ENCODE measurements at regions not wholly inside any gene's neighbourhood (a gene's known extent, or its start where the extent isn't known, plus 50 kb on each side); places are given as distances from the start of the nearest gene placed in this dataset.
"Not testable (repeated sequence)": the region's sequence is repeated elsewhere in the genome, so short reads cannot be mapped to it uniquely, and the experiment has no call there.

DNA sequence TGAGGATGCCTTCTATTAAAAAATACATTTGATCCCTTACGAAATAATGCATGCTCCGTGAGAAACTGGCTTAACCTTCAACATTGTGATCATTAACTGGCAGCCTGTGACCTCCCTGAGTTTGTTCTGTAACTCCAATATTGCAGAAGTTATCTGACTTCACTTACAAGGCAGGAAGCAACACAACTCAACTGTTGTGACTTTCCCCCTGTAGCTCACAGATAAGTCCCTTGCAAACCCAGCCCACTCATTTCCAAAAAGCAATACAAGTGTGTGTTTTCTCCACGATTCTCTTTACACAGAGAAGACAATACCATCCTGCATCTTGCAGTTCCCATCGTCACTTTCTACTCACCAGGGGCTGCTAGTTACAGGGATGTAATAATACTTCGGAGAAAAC lies 304.7 kb upstream of the TMEM132C start:
- Histone ChIP-seq H3K9me3 (ENCODE audit: control insufficient read depth, insufficient read depth, low read length) (no peaks in the 10 kb centered on the region), H3K9ac (ENCODE audit: low read depth, low read length) (no peak overlapping the region), H3K36me3 (ENCODE audit: insufficient read depth, low read length) (no peaks in the 10 kb centered on the region)

DNA sequence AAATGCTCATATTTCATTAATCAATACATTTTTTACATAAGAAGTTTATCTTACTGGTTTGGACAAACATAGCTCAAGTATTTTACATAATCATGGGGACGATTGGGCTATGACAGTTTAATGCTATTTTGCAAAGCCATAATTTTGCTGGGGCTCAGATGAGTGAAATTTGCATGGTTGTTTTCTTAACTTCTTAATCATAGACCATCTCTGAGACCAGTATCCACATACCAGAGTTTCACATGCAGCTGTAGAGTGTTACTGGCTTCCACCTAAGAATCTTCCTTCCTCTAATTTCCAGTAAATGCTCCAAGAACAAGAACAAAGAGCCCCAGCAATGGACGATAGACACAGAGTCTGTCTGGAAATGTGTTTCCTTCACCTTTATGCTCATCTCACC lies 303.0 kb upstream of the TMEM132C start:
- Histone ChIP-seq H3K36me3 (ENCODE audit: insufficient read depth, low read length) (no peaks in the 10 kb centered on the region), H3K9ac (ENCODE audit: low read depth, low read length) (no peak overlapping the region), H3K4me1 (ENCODE audit: insufficient read depth, low read length) (no peaks in the 10 kb centered on the region), H3K9me3 (ENCODE audit: control insufficient read depth, insufficient read depth, low read length) (no peaks in the 10 kb centered on the region)

More for the DNA sequence above, 304.7 kb upstream of the TMEM132C start:
- H3K4me1 ChIP-seq (ENCODE audit: insufficient read depth, low read length): no peaks in the 10 kb centered on the region

DNA sequence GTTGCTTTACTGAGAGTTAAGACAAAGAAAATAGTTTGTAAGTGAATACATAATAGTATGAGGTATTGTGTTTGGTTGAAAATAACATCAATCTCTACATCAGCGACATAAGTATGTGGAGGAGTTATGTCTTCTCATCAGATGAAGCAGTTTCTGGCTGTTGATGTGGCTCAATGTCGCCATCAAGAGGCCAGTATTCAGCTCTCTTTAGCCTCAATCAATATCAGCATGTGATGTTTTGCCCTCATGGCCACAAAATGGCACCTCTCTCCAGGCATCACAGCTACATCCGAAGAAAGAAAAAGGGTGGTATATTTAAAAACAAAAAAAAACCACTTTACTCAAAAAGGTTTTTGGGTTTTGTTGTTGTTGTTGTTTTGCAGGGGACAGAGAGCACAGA lies 302.3 kb upstream of the TMEM132C start:
- Histone ChIP-seq H3K9ac (ENCODE audit: low read depth, low read length) (no peak overlapping the region), H3K9me3 (ENCODE audit: control insufficient read depth, insufficient read depth, low read length) (no peaks in the 10 kb centered on the region)

DNA sequence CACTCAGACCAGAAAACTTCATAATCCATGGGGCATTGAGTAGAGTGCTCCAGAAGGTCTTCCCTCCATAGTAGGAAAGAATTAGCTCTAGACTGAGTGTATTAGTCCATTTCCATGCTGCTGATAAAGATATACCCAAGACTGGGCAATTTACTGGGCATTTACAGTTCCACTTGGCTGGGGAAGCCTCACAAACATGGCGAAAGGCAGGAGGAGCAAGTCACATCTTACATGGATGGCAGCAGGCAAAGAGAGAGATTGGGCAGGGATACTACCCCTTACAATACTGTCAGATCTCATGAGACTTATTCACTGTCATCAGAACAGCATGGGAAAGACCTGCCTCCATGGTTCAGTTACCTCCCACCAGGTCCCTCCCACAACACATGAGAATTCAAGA lies 300.6 kb upstream of the TMEM132C start:
- Histone ChIP-seq H3K4me1 (ENCODE audit: insufficient read depth, low read length) (no peaks in the 10 kb centered on the region), H3K9ac (ENCODE audit: low read depth, low read length) (no peak overlapping the region), H3K36me3 (ENCODE audit: insufficient read depth, low read length) (no peaks in the 10 kb centered on the region), H3K9me3 (ENCODE audit: control insufficient read depth, insufficient read depth, low read length) (no peaks in the 10 kb centered on the region)

More for the DNA sequence above, 302.3 kb upstream of the TMEM132C start:
- Histone ChIP-seq H3K36me3 (ENCODE audit: insufficient read depth, low read length) (no peaks in the 10 kb centered on the region), H3K4me1 (ENCODE audit: insufficient read depth, low read length) (no peaks in the 10 kb centered on the region)

DNA sequence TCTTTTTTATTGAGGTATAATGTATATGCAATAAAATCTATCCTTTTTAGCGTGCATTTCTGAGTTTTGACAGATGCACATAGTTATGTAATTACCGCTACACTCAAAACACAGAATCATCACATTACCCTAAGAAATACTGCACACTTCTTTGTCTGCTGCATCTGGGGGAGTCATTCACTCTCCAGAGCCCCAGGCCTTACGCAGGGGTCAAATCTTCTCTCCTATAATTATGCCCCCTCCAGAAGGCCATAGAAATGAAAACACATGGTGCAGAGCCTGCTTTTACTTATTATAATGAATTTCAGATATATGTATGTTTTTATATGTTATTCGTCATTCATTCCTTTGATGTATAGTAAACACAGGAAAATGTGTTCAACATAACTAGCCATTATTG lies 296.5 kb upstream of the TMEM132C start:
- H3K9ac ChIP-seq (ENCODE audit: low read depth, low read length): no peak overlapping the region
- no peaks in the 10 kb centered on the region for H3K9me3 ChIP-seq (ENCODE audit: control insufficient read depth, insufficient read depth, low read length)
- no peaks in the 10 kb centered on the region for H3K36me3 ChIP-seq (ENCODE audit: insufficient read depth, low read length)
- no peaks in the 10 kb centered on the region for H3K4me1 ChIP-seq (ENCODE audit: insufficient read depth, low read length)

DNA sequence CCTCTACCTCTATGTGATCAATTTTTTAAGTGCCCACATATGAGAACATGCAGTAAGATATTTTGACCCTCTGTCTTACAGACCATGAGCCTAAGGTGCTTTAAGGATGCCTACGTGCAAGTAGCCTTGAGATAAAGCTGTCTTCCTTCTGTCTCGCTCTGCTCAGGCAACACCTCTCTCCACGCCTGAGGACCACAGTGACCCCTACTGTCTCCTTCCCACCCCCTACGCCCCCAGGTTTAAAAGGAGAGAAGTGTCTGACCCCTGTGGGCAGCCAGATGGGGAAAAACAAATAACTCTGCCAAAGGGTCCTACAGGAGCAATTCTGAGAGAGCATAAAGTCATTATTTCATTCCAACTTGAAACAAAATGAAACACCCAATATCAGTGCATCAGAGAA lies 286.4 kb upstream of the TMEM132C start:
- Histone ChIP-seq H3K4me1 (ENCODE audit: insufficient read depth, low read length) (no peaks in the 10 kb centered on the region), H3K9ac (ENCODE audit: low read depth, low read length) (no peak overlapping the region), H3K9me3 (ENCODE audit: control insufficient read depth, insufficient read depth, low read length) (no peaks in the 10 kb centered on the region; the same call in 1 of the 2 replicates), H3K36me3 (ENCODE audit: insufficient read depth, low read length) (no peaks in the 10 kb centered on the region)

DNA sequence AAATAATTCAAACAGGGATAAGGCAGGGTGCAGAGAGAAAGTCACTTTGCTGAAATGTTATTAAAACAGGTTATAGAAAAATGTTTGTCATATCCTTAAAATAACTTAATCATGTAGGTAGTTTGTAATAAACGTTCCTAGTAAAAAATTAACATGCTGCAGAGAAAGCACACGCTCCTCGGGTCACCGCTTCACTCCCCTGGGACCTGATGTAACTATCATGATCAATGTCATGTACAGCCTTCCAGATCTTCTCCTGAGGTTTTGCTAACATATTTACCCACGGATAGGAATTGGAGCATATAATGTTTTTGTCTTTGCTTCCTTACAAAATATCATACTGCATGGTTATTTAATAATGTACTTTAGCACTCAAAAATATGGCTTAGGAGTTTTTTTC lies 285.1 kb upstream of the TMEM132C start:
- Histone ChIP-seq H3K9me3 (ENCODE audit: control insufficient read depth, insufficient read depth, low read length) (no peaks in the 10 kb centered on the region; the same call in 1 of the 2 replicates), H3K9ac (ENCODE audit: low read depth, low read length) (no peak overlapping the region), H3K36me3 (ENCODE audit: insufficient read depth, low read length) (no peaks in the 10 kb centered on the region), H3K4me1 (ENCODE audit: insufficient read depth, low read length) (no peaks in the 10 kb centered on the region)

DNA sequence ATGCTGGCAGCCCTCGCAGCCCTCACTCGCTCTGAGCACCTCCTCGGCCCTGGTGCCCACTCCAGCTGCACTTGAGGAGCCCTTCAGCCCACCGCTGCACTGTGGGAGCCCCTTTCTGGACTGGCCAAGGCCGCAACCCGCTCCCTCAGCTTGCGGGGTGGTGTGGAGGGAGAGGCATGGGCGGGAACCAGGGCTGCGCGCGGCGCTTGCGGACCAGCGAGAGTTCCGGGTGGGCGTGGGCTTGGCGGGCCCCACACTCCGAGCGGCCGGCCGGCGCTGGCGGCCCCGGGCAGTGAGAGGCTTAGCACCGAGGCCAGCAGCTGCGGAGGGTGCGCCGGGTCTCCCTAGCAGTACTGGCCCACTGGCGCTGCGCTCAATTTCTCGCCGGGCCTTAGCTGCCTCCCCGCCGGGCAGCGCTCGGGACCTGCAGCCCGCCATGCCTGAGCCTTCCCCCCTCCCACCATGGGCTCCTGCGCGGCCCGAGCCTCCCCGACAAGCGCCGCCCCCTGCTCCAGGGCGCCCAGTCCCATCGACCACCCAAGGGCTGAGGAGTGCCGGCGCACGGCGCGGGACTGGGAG lies 283.7 kb upstream of the TMEM132C start:
- H3K36me3 ChIP-seq (ENCODE audit: insufficient read depth, low read length); H3K4me1 ChIP-seq (ENCODE audit: insufficient read depth, low read length); H3K9ac ChIP-seq (ENCODE audit: low read depth, low read length); H3K9me3 ChIP-seq (ENCODE audit: control insufficient read depth, insufficient read depth, low read length): not testable (repeated sequence)

DNA sequence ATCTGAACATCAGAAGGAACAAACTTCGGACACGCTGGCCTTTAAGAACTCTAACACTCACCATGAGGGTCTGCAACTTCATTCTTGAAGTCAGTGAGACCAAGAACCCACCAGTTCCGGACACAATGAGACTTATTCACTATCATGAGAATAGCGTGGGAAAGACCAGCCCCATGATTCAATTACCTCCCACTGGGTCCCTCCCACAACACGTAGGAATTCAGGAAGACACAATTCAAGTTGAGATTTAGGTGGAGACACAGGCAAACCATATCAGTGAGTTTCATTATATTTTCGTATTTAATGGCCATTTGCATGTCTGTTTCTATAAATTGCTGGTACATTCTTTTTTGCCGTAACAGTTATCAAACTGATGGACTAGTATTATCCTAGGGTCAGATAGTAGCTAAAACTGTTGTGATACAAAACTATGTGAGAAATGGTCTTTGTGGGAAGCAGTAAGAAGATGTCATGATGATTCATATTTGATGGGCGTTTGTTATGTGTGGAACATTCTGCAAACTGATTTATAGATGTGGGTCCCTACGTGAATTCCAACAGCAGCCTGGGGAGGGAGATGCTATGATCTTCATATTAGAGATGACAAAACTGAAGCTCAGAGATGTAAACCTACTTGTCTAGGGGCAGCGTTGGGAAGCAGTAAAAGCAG lies 282.4 kb upstream of the TMEM132C start:
- Histone ChIP-seq H3K36me3 (ENCODE audit: insufficient read depth, low read length) (no peaks in the 10 kb centered on the region), H3K4me1 (ENCODE audit: insufficient read depth, low read length) (no peaks in the 10 kb centered on the region), H3K9me3 (ENCODE audit: control insufficient read depth, insufficient read depth, low read length) (no peaks in the 10 kb centered on the region), H3K9ac (ENCODE audit: low read depth, low read length) (no peak overlapping the region)

DNA sequence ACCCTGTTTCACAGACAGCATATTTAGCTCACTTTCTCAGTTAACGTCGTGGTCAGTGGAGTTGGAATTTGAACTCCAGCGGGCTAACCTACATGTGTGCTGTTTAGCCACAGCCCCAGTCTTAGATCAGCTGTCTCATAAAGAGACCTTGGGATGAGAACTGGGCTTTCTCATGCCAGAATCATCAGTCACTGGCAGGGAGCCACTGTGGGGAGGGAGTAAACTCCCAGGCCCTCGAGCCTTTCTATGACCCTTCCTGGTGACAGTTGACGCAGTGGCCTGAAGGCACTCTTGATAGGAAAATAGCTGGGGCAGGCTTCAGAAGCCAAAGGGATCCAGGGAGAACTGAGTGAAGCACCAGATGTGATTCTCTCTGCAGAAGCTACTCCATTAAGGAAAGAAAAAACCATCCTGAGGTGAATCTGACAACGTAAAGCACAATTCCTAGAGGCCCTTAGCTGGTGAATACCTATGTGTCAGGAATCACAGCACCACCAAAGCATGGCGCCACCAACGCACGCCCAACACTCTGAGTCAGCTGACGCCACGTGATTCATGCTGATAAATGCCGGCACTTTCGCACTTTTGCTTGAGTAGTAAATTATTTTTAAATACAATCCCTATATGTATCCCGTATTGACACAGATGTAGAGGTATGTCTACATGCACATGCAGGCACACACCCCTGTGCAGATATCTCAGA lies 279.6 kb upstream of the TMEM132C start:
- no peak overlapping the region for H3K9ac ChIP-seq (ENCODE audit: low read depth, low read length)
- H3K4me1 ChIP-seq (ENCODE audit: insufficient read depth, low read length): no peaks in the 10 kb centered on the region
- H3K9me3 ChIP-seq (ENCODE audit: control insufficient read depth, insufficient read depth, low read length): no peaks in the 10 kb centered on the region
- H3K36me3 ChIP-seq (ENCODE audit: insufficient read depth, low read length): no peaks in the 10 kb centered on the region

DNA sequence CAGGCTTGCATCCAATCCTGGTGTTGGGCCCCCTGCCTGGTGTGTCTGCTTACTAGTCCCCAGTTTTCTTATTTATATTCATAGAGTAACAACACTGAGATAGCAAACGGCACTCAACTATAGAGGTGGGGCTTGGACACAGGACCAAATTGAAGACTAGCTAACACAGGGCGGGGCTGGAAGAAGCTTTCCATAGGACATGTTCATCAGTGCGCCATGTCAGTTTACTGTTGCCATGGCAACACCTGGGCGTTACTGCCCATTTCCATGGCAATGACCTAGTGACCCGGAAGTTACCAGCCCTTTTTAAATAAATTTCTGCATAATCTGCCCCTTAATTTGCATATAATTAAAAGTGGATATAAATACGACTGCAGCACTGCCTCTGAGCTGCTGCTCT lies 275.5 kb upstream of the TMEM132C start:
- H3K36me3 ChIP-seq (ENCODE audit: insufficient read depth, low read length): no peaks in the 10 kb centered on the region
- H3K9me3 ChIP-seq (ENCODE audit: control insufficient read depth, insufficient read depth, low read length): no peaks in the 10 kb centered on the region
- H3K4me1 ChIP-seq (ENCODE audit: insufficient read depth, low read length): no peaks in the 10 kb centered on the region
- H3K9ac ChIP-seq (ENCODE audit: low read depth, low read length): no peak overlapping the region

DNA sequence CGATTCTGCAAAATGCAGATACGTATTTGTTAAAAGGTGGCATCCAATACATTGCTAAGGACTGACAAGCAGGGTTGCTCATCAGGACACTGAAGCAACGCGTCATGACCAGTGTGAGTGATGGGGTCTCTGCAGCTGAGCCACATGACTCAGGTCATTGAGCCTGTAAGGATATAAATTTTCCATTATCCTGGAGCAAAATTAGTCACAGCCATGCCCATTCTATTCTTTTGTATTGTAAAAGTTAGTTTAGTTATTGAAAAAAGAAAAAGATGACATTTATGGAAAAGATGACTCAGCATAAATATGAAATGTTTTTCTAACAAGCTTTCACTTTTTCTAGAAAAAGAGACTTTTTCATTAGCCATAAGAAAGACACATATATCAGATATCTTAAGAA lies 268.0 kb upstream of the TMEM132C start:
- Histone ChIP-seq H3K36me3 (ENCODE audit: insufficient read depth, low read length) (no peaks in the 10 kb centered on the region), H3K4me1 (ENCODE audit: insufficient read depth, low read length) (peaks cover 4% of the 10 kb centered on the region; the same call in 1 of the 2 replicates), H3K9me3 (ENCODE audit: control insufficient read depth, insufficient read depth, low read length) (no peaks in the 10 kb centered on the region), H3K9ac (ENCODE audit: low read depth, low read length) (no peak overlapping the region)

DNA sequence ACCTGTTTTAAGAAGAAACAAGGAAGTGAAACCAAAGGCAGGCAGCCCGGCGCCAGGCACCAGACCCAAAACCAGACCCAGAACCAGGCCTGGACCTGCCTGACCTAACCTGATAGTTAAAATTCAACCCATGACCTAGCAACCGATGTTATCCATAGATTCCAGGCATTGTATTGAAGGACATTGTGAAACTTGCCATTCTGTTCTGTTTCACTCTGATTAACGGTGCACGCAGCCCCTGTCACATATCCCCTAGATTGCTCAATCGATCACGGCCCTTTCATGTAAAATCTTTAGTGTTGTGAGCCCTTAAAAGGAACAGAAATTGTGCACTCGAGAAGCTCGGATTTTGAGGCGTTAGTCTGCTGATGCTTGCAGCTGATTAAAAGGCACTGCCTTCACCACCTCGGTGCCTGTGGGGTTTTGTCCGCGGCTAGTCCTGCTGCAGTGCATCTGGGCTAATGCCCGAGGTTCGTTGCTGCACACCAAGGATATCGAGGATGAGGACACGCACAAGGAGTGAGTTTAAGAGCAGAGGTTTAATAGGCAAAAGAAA lies 262.5 kb upstream of the TMEM132C start:
- Histone ChIP-seq H3K36me3 (ENCODE audit: insufficient read depth, low read length) (no peaks in the 10 kb centered on the region), H3K9ac (ENCODE audit: low read depth, low read length) (no peak overlapping the region), H3K9me3 (ENCODE audit: control insufficient read depth, insufficient read depth, low read length) (no peaks in the 10 kb centered on the region), H3K4me1 (ENCODE audit: insufficient read depth, low read length) (peaks cover 4% of the 10 kb centered on the region; the same call in 1 of the 2 replicates)

DNA sequence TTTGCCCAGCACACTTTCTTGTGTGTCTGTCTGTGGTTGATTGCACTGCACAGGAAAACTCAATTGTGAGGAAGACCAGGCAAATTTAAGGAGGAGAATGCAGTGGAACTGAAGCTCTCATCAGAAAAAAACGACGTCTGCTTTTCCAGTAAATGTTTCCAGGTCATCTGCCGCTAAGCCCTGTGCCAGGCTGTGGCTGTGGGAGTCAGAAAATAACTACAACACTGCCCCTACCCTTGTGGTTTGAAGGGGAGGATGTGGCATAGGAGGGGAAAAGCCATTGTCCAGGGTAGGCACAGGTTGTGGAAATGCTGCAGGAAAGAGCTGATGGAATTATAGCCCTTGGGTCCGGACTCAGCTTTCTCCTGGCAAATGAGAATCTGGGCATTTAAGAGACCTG lies 259.7 kb upstream of the TMEM132C start:
- Histone ChIP-seq H3K36me3 (ENCODE audit: insufficient read depth, low read length) (no peaks in the 10 kb centered on the region), H3K9me3 (ENCODE audit: control insufficient read depth, insufficient read depth, low read length) (no peaks in the 10 kb centered on the region), H3K4me1 (ENCODE audit: insufficient read depth, low read length) (no peaks in the 10 kb centered on the region), H3K9ac (ENCODE audit: low read depth, low read length) (no peak overlapping the region)

DNA sequence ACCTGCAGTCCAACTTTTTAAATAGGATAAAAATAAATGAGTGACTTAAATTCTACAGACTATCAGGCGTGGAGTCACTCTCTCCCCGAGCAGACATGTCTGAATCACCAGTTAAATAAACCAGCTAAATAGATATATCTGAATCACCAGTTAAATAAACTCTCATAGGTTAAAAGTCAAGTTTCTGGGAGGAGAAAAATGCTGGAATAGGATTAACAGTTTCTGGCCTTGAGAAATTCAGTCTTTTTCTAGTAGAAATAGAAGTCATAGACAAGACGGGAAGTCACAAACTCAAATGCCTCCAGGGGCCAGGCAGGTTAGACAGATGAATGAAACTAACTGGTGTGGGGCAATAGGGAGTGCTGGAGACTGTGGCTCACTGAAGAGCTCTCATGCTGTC lies 258.6 kb upstream of the TMEM132C start:
- Histone ChIP-seq H3K4me1 (ENCODE audit: insufficient read depth, low read length) (no peaks in the 10 kb centered on the region), H3K9ac (ENCODE audit: low read depth, low read length) (no peak overlapping the region), H3K36me3 (ENCODE audit: insufficient read depth, low read length) (no peaks in the 10 kb centered on the region), H3K9me3 (ENCODE audit: control insufficient read depth, insufficient read depth, low read length) (no peaks in the 10 kb centered on the region)

Measured in ES-I3 (cell line).